Ishikawa (cell line): ENCODE measurements at regions not wholly inside any gene's neighbourhood (a gene's known extent, or its start where the extent isn't known, plus 50 kb on each side); places are given as distances from the start of the nearest gene placed in this dataset.

Experiments
- CEBPB ChIP-seq: IDR thresholded peaks from 2 replicates; pipeline ENCODE4 v1.6.1; 2012
- CREB1 ChIP-seq: IDR thresholded peaks from 2 replicates; pipeline ENCODE4 v1.6.1; 2012; ENCODE audit warnings: low read depth
- EGR1 ChIP-seq: IDR thresholded peaks from 2 replicates; pipeline ENCODE4 v1.6.1; 2012
- EP300 ChIP-seq: IDR thresholded peaks from 2 replicates; pipeline ENCODE4 v1.6.1; 2012; ENCODE audit warnings: borderline replicate concordance
- FOXM1 ChIP-seq: IDR thresholded peaks from 2 replicates; pipeline ENCODE4 v1.6.1; 2012; ENCODE audit warnings: low read depth, borderline replicate concordance
- MAX ChIP-seq: IDR thresholded peaks from 2 replicates; pipeline ENCODE4 v1.6.1; 2012
- NFIC ChIP-seq: IDR thresholded peaks from 2 replicates; pipeline ENCODE4 v1.6.1; 2012
- RAD21 ChIP-seq: IDR thresholded peaks from 2 replicates; pipeline ENCODE4 v1.6.1; 2012; ENCODE audit warnings: low read depth
- REST ChIP-seq: IDR thresholded peaks from 2 replicates; pipeline ENCODE4 v1.6.1; 2012; ENCODE audit warnings: low read depth, mild to moderate bottlenecking
- TAF1 ChIP-seq: IDR thresholded peaks from 2 replicates; pipeline ENCODE4 v1.6.1; 2012; ENCODE audit warnings: low read depth, mild to moderate bottlenecking
- TCF12 ChIP-seq: IDR thresholded peaks from 2 replicates; pipeline ENCODE4 v1.6.1; 2012; ENCODE audit warnings: low read depth
- TEAD4 ChIP-seq: IDR thresholded peaks from 2 replicates; pipeline ENCODE4 v1.6.1; 2012
- USF1 ChIP-seq: IDR thresholded peaks from 2 replicates; pipeline ENCODE4 v1.6.1; 2012
- YY1 ChIP-seq: IDR thresholded peaks from 2 replicates; pipeline ENCODE4 v1.6.1; 2012; ENCODE audit warnings: low read depth
- ZBTB7A ChIP-seq: IDR thresholded peaks from 2 replicates; pipeline ENCODE4 v1.6.1; 2012; ENCODE audit warnings: low read depth

GRCh38 chr1:87718241-87718950 lies 389.7 kb downstream of the LMO4 start:
- TF ChIP-seq FOXM1 (no peak), EP300 (no peak), NFIC (no peak), RAD21 (no peak), REST (no peak), CREB1 (no peak), ZBTB7A (no peak), CEBPB (no peak), YY1 (no peak), EGR1 (no peak), TEAD4 (no peak), USF1 (no peak), MAX (no peak), TAF1 (no peak), TCF12 (no peak)

- no peak for TF ChIP-seq RAD21
- no peak for TF ChIP-seq MAX
- no peak for TF ChIP-seq ZBTB7A
- TF ChIP-seq TEAD4 = no peak
Measured at GRCh38 chr1:87719658-87720057, 391.0 kb downstream of the LMO4 start.

- TF ChIP-seq TEAD4 = no peak
- TF ChIP-seq EP300 = no peak
- no peak for TF ChIP-seq EGR1
- no peak for TF ChIP-seq CEBPB
- no peak for TF ChIP-seq TAF1
- TF ChIP-seq TCF12 = no peak
Measured at GRCh38 chr1:87720561-87720960, 391.9 kb downstream of the LMO4 start.

GRCh38 chr1:87723193-87723592 lies 394.5 kb downstream of the LMO4 start:
- no peak for TF ChIP-seq YY1
- no peak for TF ChIP-seq EP300
- no peak for TF ChIP-seq EGR1
- no peak for TF ChIP-seq TAF1
- no peak for TF ChIP-seq CEBPB
- no peak for TF ChIP-seq CREB1
- TF ChIP-seq ZBTB7A = no peak
- TF ChIP-seq RAD21 = no peak
- no peak for TF ChIP-seq REST
- TF ChIP-seq USF1 = no peak
- no peak for TF ChIP-seq MAX
- TF ChIP-seq TEAD4 = no peak

GRCh38 chr1:87728169-87728568 lies 399.5 kb downstream of the LMO4 start:
- TF ChIP-seq CEBPB (no peak), TCF12 (no peak), TAF1 (no peak), RAD21 (no peak), TEAD4 (no peak), EGR1 (no peak), REST (no peak), CREB1 (no peak), MAX (no peak), FOXM1 (no peak), NFIC (no peak)
